Stimulated activated CD4-positive, alpha-beta T cell treated with anti-CD3 and anti-CD28 coated beads, Interleukin-4, amount 100 ng/mL, for 48 hours (primary cell): ENCODE measurements at regions not wholly inside any gene's neighbourhood (a gene's known extent, or its start where the extent isn't known, plus 50 kb on each side); places are given as distances from the start of the nearest gene placed in this dataset.
A peak's percentile ranks its signal among the peaks of the same experiment; 100 is the strongest.
"Not testable (repeated sequence)": the region's sequence is repeated elsewhere in the genome, so short reads cannot be mapped to it uniquely, and the experiment has no call there.

Source experiments
- DNase-seq, 2 donors: peaks; one replicate each; pipeline ENCODE4 v3.0.0-alpha.2; 2020; ENCODE audit warnings: low read depth in 2 of 2

- DNase-seq = no peak
These were observed 67.2 kb upstream of the ZNF527 start for GRCh38 chr19:37303591-37304171.

DNA sequence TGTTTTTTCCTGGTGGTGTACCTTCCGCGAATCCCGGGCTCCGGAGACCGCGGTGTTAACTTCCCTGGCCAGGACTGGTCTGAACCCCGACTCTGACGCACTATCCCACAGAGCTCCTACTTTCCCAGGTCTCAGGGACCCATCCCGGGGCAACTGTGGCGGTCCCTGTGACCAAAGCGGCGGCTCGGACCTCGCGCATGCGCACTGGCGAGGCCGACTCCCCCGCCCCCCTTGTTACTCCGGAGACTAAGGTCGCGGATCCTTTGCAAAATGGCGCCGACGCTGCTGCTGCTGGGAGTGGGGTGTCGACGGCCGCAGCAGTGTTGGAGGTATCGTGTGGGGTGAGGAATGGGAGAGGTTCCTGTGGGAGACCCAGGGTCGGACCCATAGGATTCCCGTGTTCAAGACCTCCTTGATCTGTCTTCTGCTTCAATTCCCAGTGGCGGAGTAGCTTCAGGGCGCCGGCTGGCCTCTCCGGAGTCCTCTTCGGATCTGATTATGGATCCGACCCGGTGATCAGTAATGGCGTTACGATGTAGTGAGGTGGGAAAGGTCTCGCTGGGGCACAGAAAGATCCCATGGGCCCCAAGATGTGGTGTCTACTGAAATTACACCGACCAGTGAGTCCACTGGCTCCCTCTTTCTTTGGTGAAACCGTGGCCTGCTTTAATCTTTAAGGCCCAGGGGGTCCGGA lies 66.6 kb upstream of the ZNF527 start:
- no peak for DNase-seq

DNA sequence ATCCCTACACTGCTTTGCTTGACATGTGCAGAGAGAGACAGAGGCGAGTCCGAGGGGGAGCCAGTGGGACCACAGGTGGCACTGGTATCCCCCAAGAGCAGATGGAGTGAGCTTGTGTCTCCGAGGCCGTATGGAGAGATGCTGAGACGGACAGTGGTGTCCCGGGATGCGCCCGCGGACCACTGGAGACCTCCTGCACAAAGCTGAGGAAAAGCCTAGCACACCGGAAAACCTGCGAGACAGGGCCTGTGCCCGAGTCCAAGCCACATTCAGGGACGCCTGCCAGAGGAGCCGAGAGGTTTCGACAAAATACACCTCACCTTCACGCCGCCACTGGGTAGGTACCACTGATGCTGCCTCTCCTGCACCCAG lies 66.0 kb upstream of the ZNF527 start:
- no peak for DNase-seq

DNA sequence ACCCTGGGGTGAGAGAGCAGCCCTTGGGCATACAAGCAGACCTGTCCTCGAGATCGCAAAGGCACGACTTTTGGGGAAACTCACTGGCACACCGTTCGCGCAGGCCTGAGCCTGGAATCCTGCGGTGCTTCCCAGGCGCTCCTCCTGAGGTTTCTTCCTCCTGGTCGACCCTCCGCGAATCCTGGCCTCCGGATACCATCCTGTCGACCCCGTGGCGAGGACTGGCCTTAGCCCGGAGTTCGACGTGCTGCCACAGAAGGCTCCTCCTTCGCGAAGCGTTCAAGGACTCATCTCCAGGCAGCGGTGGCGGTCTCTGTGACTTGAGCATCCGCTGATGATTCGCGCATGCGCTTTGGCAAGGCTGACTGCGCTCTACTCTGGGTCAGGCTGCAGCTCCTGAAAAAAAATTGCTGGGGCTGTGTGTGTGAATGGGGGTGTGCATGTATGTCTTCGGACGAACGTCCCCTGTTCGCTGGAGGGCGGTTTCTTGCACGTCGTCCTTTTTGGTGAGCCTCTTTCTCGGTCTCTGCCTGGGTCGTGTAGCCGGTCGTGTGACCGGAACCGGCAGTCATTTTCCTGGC lies 64.4 kb upstream of the ZNF527 start:
- no peak for DNase-seq

GRCh38 chr19:37309834-37310575 lies 60.9 kb upstream of the ZNF527 start:
- no peak for DNase-seq

DNA sequence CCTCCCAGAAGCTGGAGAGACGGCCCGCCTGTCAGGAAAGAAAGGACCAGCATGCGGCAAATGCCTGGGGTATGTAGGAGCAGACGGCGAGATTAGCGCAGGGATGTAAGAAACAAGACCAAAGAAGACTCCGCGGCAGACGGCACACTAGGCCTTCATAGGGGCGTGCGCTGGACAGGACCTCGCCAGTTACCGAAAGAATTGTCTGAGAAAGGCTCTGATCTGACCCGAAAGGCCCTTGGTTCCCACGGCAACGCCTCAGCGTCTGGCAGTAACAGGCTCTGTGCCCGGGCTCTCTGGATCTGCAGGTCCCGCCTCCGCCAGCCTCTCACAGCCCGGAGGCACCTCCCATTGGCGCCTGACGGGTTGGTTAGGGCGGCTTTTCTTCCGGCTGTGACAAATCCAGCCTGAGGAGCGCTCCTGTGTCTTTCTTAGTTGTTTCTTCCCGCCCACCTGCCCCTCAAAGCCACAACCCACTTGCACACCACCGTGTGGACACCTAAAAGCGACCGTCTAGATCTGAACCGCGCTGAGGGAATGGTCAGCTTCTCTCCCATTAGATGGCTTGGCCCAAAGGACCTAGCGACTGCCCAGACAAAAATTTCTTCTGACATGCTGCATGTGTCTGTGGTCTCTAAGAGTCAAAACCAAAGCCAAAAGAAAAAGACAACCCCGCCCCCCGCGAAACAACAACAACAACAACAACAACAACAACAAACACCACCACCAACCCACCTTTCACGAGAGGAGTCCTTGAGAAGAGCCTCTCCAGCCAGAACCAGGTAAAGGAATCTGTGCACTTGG lies 58.2 kb upstream of the ZNF527 start:
- peak in 1 of 2 donors; percentile 27 for DNase-seq

DNA sequence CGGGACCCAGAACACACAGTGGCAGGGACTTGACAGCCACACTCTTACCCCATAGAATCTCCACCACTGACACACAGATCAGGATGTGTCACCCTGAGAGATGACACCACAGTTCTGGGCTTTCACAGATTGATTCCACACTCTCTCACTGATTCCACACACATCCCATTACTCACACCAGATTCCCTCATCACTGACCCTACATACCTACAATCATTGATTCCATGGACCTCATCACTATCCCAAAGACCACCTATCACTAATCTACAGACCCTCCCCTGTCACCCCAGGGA lies 57.6 kb upstream of the ZNF527 start:
- no peak for DNase-seq

GRCh38 chr19:37317403-37318209 lies 53.3 kb upstream of the ZNF527 start:
- DNase-seq = peak; percentile 79 to 85

GRCh38 chr19:37320988-37321387 lies 49.9 kb upstream of the ZNF527 start:
- not testable (repeated sequence) for DNase-seq
